Neural progenitor cell (in vitro differentiated cells): ENCODE measurements at regions not wholly inside any gene's neighbourhood (a gene's known extent, or its start where the extent isn't known, plus 50 kb on each side); places are given as distances from the start of the nearest gene placed in this dataset.

ENCODE experiments used
- DNase-seq: peaks from one replicate; pipeline ENCODE4 v3.0.0-alpha.2; 2016; ENCODE audit warnings: low spot score
- H2AFZ ChIP-seq: fragments of 200-600 bp; sonication (generic); replicated peaks from 2 replicates; pipeline ENCODE4 v1.6.1; 2016; ENCODE audit warnings: antibody characterized with exemption
- H3F3A ChIP-seq: fragments of 200-600 bp; sonication (generic); 2 replicates; pipeline ENCODE4 v1.6.1; 2016; ENCODE audit warnings: antibody characterized with exemption, low read depth
- H3K27ac ChIP-seq: fragments of 200-600 bp; sonication (generic); 2 replicates; pipeline ENCODE4 v1.5.1; 2016; ENCODE audit warnings: mild to moderate bottlenecking
- H3K27me3 ChIP-seq: fragments of 200-600 bp; sonication (generic); 2 replicates; pipeline ENCODE4 v1.6.1; 2016; ENCODE audit warnings: mild to moderate bottlenecking, moderate library complexity
- H3K36me3 ChIP-seq: fragments of 200-600 bp; sonication (generic); 2 replicates; pipeline ENCODE4 v1.5.1; 2016
- H3K4me1 ChIP-seq: fragments of 200-600 bp; sonication (generic); 2 replicates; pipeline ENCODE4 v1.6.1; 2016; ENCODE audit warnings: mixed run types
- H3K4me2 ChIP-seq: fragments of 200-600 bp; sonication (generic); 2 replicates; pipeline ENCODE4 v1.6.1; 2016
- H3K4me3 ChIP-seq: fragments of 200-600 bp; sonication (generic); 2 replicates; pipeline ENCODE4 v1.5.1; 2016
- H3K79me2 ChIP-seq: fragments of 200-600 bp; sonication (generic); 2 replicates; pipeline ENCODE4 v1.6.1; 2016; ENCODE audit warnings: low read depth
- H3K9ac ChIP-seq: fragments of 200-600 bp; sonication (generic); 2 replicates; pipeline ENCODE4 v1.6.1; 2016
- H3K9me3 ChIP-seq: fragments of 200-600 bp; sonication (generic); 2 replicates; pipeline ENCODE4 v1.5.1; 2016; ENCODE audit warnings: low read depth
- H4K20me1 ChIP-seq: fragments of 200-600 bp; sonication (generic); 2 replicates; pipeline ENCODE4 v1.6.1; 2016; ENCODE audit warnings: low read depth
- H3K27ac Mint-ChIP-seq: 3 replicates; pipeline ENCODE4 v1.8.0; 2021; ENCODE audit warnings: mixed read lengths
- H3K27me3 Mint-ChIP-seq: 2 replicates; pipeline ENCODE4 v1.8.0; 2022; ENCODE audit warnings: low read depth, mild to moderate bottlenecking, inconsistent platforms, moderate library complexity, mixed read lengths; ENCODE audit not compliant: insufficient read depth
- H3K36me3 Mint-ChIP-seq: 3 replicates; pipeline ENCODE4 v1.8.0; 2021; ENCODE audit warnings: mixed read lengths
- H3K4me1 Mint-ChIP-seq: 3 replicates; pipeline ENCODE4 v1.8.0; 2021; ENCODE audit warnings: mixed read lengths
- H3K4me3 Mint-ChIP-seq: 3 replicates; pipeline ENCODE4 v1.8.0; 2021; ENCODE audit warnings: mild to moderate bottlenecking, moderate library complexity, mixed read lengths
- H3K9me3 Mint-ChIP-seq: 3 replicates; pipeline ENCODE4 v1.8.0; 2020; ENCODE audit warnings: mixed read lengths
- EZH2 ChIP-seq: fragments of 200-600 bp; sonication (generic); IDR thresholded peaks from 2 replicates; pipeline ENCODE4 v1.6.1; 2017; ENCODE audit warnings: antibody characterized with exemption, mild to moderate bottlenecking, moderate library complexity
- EZH2phosphoT487 ChIP-seq: fragments of 200-600 bp; sonication (generic); IDR thresholded peaks from 2 replicates; pipeline ENCODE4 v1.6.1; 2017; ENCODE audit warnings: antibody characterized with exemption
- TF ChIP-seq, protein P1 (sequence below): fragments of 200-600 bp; sonication (generic); IDR thresholded peaks from 2 replicates; pipeline ENCODE4 v1.5.1; 2017; ENCODE audit warnings: antibody characterized with exemption, mild to moderate bottlenecking

DNA sequence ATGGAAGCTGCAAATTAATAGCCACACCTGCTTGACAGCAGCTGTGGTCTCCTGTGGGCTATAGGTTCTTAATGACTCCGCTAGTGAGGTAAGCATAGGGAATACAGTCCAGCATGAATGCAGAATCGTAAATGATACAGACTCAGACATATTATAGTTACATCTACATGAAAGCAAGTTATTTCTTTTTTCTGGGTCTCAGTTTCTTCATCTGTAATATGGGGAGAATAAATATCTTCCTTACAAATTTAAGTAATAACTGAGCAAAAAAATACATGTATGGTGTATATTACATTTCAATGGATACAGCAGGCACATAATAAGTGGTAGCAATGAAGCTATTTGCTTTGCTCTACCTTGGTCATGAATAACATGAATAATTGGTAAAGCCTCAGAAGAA lies 245.9 kb upstream of the RHOBTB1 start:
- H3K27me3 ChIP-seq, result no peaks in the 10 kb centered on the region
- H3K27me3 Mint-ChIP-seq, result no peaks in the 10 kb centered on the region
- H3K27ac ChIP-seq, result no peak overlapping the region
- no peak overlapping the region for H3K4me3 ChIP-seq
- H3K79me2 ChIP-seq, result no peaks in the 10 kb centered on the region
- H3K4me1 ChIP-seq, result no peaks in the 10 kb centered on the region
- TF ChIP-seq, protein P1, sequence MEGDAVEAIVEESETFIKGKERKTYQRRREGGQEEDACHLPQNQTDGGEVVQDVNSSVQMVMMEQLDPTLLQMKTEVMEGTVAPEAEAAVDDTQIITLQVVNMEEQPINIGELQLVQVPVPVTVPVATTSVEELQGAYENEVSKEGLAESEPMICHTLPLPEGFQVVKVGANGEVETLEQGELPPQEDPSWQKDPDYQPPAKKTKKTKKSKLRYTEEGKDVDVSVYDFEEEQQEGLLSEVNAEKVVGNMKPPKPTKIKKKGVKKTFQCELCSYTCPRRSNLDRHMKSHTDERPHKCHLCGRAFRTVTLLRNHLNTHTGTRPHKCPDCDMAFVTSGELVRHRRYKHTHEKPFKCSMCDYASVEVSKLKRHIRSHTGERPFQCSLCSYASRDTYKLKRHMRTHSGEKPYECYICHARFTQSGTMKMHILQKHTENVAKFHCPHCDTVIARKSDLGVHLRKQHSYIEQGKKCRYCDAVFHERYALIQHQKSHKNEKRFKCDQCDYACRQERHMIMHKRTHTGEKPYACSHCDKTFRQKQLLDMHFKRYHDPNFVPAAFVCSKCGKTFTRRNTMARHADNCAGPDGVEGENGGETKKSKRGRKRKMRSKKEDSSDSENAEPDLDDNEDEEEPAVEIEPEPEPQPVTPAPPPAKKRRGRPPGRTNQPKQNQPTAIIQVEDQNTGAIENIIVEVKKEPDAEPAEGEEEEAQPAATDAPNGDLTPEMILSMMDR, result no peak
- TF ChIP-seq EZH2phosphoT487 (no peak), EZH2 (no peak)
- H3K4me1 Mint-ChIP-seq, result peaks cover 9% of the 10 kb centered on the region
- H3K36me3 ChIP-seq, result no peaks in the 10 kb centered on the region
- H3K4me2 ChIP-seq, result no peak overlapping the region
- no peak overlapping the region for H3K27ac Mint-ChIP-seq
- no peaks in the 10 kb centered on the region for H3K36me3 Mint-ChIP-seq
- H3K9me3 Mint-ChIP-seq, result peaks cover 15% of the 10 kb centered on the region
- no peak overlapping the region for H2AFZ ChIP-seq
- no peak for DNase-seq
- H3K9me3 ChIP-seq, result no peaks in the 10 kb centered on the region
- no peaks in the 10 kb centered on the region for H4K20me1 ChIP-seq
- H3K9ac ChIP-seq, result no peak overlapping the region
- no peaks in the 10 kb centered on the region for H3F3A ChIP-seq
- H3K4me3 Mint-ChIP-seq, result no peak overlapping the region

DNA sequence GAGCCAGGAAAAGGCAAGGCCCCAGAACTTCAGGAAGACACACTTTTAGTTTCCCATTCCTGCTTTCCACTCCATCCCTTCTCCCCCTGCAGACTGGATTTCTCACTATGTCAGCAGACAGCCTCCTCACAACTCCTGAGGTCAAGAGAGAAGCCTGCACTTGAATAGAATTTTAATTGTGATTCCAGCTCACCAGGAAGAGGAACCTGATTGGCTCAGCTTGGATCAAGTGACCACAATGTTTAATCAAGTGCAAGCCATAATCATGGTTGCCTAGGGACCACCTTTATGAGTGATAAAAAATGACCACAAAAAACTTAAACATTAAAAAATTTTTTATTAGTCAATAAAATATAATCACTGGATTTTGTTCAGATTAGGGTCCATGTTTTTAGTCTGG lies 244.7 kb upstream of the RHOBTB1 start:
- no peaks in the 10 kb centered on the region for H3K4me1 ChIP-seq
- no peak for DNase-seq
- H3K9me3 ChIP-seq, result no peaks in the 10 kb centered on the region
- H3K27ac ChIP-seq, result no peak overlapping the region
- no peak overlapping the region for H2AFZ ChIP-seq
- H3K27me3 ChIP-seq, result no peaks in the 10 kb centered on the region
- no peak overlapping the region for H3K27ac Mint-ChIP-seq
- H3K4me2 ChIP-seq, result no peak overlapping the region
- H3K9me3 Mint-ChIP-seq, result peaks cover 15% of the 10 kb centered on the region
- peaks cover 9% of the 10 kb centered on the region for H3K4me1 Mint-ChIP-seq
- H3K79me2 ChIP-seq, result no peaks in the 10 kb centered on the region
- H3K36me3 Mint-ChIP-seq, result no peaks in the 10 kb centered on the region
- no peak for TF ChIP-seq EZH2
- no peak for TF ChIP-seq EZH2phosphoT487
- TF ChIP-seq, protein P1, result no peak
- H4K20me1 ChIP-seq, result no peaks in the 10 kb centered on the region
- no peak overlapping the region for H3K9ac ChIP-seq
- no peaks in the 10 kb centered on the region for H3F3A ChIP-seq
- no peaks in the 10 kb centered on the region for H3K36me3 ChIP-seq
- H3K4me3 ChIP-seq, result no peak overlapping the region
- H3K4me3 Mint-ChIP-seq, result no peak overlapping the region
- no peaks in the 10 kb centered on the region for H3K27me3 Mint-ChIP-seq

DNA sequence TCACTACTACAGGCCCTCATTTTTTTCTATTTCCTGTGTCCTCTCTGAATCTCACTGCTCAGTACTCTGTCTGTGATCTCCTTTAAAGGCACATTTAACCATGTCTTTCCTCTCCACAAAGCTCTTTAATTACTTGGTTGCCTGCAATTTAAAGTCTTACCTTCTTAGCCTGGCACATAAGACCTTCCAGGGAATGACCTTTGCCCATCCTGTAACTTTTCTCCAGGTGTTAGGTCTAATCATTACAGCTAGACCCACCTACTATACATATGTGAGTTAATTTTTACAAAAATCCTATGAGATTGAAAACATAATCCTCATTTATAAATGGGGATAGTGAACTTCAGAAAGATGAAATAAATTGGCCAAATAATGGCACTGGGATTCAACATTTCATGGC lies 244.1 kb upstream of the RHOBTB1 start:
- H3K27me3 Mint-ChIP-seq, result no peaks in the 10 kb centered on the region
- TF ChIP-seq EZH2phosphoT487, result no peak

DNA sequence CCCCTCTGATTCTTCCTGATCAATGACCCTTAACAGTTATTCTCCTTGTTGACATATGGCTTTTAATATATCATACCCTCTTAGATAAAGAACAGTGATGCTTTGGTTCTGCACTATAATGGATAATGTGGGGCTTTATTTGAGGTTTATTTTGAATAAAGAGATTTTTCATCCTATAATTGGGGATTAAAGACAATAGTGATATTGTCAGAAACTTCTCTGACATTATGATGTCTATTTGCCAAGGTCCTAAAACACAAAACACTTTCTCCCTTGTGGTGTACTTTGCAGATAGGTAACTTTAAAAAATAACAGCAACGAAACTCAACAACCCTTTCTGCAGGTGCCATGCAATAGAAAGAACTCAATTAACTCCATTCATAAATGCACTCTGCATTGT lies 243.6 kb upstream of the RHOBTB1 start:
- Histone ChIP-seq H4K20me1 (no peaks in the 10 kb centered on the region), H3K9ac (no peak overlapping the region), H3K4me3 (no peak overlapping the region), H3F3A (no peaks in the 10 kb centered on the region), H3K4me2 (no peak overlapping the region), H3K9me3 (no peaks in the 10 kb centered on the region), H3K27me3 (no peaks in the 10 kb centered on the region), H3K27ac (no peak overlapping the region), H3K79me2 (no peaks in the 10 kb centered on the region), H3K36me3 (no peaks in the 10 kb centered on the region), H2AFZ (no peak overlapping the region), H3K4me1 (no peaks in the 10 kb centered on the region)
- no peaks in the 10 kb centered on the region for H3K27me3 Mint-ChIP-seq
- TF ChIP-seq, protein P1, result no peak
- no peak for TF ChIP-seq EZH2
- no peak for TF ChIP-seq EZH2phosphoT487
- no peak for DNase-seq
- H3K27ac Mint-ChIP-seq, result no peak overlapping the region
- no peaks in the 10 kb centered on the region for H3K36me3 Mint-ChIP-seq
- no peak overlapping the region for H3K4me3 Mint-ChIP-seq
- peaks cover 9% of the 10 kb centered on the region for H3K4me1 Mint-ChIP-seq
- H3K9me3 Mint-ChIP-seq, result peaks cover 9% of the 10 kb centered on the region

More for the DNA sequence above, 244.1 kb upstream of the RHOBTB1 start:
- no peak overlapping the region for H3K27ac Mint-ChIP-seq
- Histone ChIP-seq H3K4me3 (no peak overlapping the region), H3K27ac (no peak overlapping the region), H3K9me3 (no peaks in the 10 kb centered on the region), H3K27me3 (no peaks in the 10 kb centered on the region), H3F3A (no peaks in the 10 kb centered on the region), H3K9ac (no peak overlapping the region), H2AFZ (no peak overlapping the region), H3K79me2 (no peaks in the 10 kb centered on the region), H3K4me1 (no peaks in the 10 kb centered on the region), H4K20me1 (no peaks in the 10 kb centered on the region), H3K4me2 (no peak overlapping the region), H3K36me3 (no peaks in the 10 kb centered on the region)
- H3K4me1 Mint-ChIP-seq, result peaks cover 9% of the 10 kb centered on the region
- no peak for DNase-seq
- H3K9me3 Mint-ChIP-seq, result peaks cover 12% of the 10 kb centered on the region
- H3K4me3 Mint-ChIP-seq, result no peak overlapping the region
- no peaks in the 10 kb centered on the region for H3K36me3 Mint-ChIP-seq
